ENCODE measurements at regions not wholly inside any gene's neighbourhood (a gene's known extent, or its start where the extent isn't known, plus 50 kb on each side); places are given as distances from the start of the nearest gene placed in this dataset.

DNA sequence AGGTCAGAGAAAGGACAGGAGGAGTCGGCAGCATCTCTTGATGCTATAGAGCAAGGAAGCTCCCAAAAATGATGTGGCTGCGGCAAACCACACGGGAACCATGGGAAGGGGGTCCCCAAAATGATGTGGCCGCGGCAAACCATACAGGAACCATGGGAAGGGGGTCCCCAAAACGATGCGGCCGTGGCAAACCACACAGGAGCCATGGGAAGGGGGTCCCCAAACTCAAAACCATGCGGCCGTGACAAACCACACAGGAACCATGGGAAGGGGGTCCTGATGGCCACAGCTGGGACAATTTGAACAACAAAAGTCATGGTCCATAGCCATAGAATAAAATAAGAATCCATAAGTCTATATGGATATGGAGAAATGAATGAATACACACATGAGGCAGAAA, 58.4 kb upstream of the GLI2 start:
- TF ChIP-seq POLR2AphosphoS5 (IDR thresholded peaks at IDR 0.05; ENCODE audit: low read length) (no peak), CTCF (IDR thresholded peaks at IDR 0.05 in 2 of 3, conservative IDR thresholded peaks at IDR 0.05 in 1 of 3; ENCODE audit: control insufficient read depth in 2 of 3, extremely low read depth in 1 of 3, insufficient read depth in 1 of 3, low read depth in 3 of 3, low read length in 3 of 3) (no peak), POLR2A (IDR thresholded peaks at IDR 0.05; ENCODE audit: low read depth, low read length) (no peak), ZNF384 (IDR thresholded peaks at IDR 0.05; ENCODE audit: borderline replicate concordance, low read depth, low read length) (no peak), CBX5 (IDR thresholded peaks at IDR 0.05; ENCODE audit: low read depth) (no peak), MXI1 (IDR thresholded peaks at IDR 0.05; ENCODE audit: low read depth, low read length) (no peak)
- TF ChIP-seq, protein P1, sequence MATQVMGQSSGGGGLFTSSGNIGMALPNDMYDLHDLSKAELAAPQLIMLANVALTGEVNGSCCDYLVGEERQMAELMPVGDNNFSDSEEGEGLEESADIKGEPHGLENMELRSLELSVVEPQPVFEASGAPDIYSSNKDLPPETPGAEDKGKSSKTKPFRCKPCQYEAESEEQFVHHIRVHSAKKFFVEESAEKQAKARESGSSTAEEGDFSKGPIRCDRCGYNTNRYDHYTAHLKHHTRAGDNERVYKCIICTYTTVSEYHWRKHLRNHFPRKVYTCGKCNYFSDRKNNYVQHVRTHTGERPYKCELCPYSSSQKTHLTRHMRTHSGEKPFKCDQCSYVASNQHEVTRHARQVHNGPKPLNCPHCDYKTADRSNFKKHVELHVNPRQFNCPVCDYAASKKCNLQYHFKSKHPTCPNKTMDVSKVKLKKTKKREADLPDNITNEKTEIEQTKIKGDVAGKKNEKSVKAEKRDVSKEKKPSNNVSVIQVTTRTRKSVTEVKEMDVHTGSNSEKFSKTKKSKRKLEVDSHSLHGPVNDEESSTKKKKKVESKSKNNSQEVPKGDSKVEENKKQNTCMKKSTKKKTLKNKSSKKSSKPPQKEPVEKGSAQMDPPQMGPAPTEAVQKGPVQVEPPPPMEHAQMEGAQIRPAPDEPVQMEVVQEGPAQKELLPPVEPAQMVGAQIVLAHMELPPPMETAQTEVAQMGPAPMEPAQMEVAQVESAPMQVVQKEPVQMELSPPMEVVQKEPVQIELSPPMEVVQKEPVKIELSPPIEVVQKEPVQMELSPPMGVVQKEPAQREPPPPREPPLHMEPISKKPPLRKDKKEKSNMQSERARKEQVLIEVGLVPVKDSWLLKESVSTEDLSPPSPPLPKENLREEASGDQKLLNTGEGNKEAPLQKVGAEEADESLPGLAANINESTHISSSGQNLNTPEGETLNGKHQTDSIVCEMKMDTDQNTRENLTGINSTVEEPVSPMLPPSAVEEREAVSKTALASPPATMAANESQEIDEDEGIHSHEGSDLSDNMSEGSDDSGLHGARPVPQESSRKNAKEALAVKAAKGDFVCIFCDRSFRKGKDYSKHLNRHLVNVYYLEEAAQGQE (IDR thresholded peaks at IDR 0.05; ENCODE audit: low read depth, low read length) = no peak

Data from GM12878 (cell line).